ENCODE measurements at regions not wholly inside any gene's neighbourhood (a gene's known extent, or its start where the extent isn't known, plus 50 kb on each side); places are given as distances from the start of the nearest gene placed in this dataset.
A peak's percentile ranks its signal among the peaks of the same experiment; 100 is the strongest.

DNA sequence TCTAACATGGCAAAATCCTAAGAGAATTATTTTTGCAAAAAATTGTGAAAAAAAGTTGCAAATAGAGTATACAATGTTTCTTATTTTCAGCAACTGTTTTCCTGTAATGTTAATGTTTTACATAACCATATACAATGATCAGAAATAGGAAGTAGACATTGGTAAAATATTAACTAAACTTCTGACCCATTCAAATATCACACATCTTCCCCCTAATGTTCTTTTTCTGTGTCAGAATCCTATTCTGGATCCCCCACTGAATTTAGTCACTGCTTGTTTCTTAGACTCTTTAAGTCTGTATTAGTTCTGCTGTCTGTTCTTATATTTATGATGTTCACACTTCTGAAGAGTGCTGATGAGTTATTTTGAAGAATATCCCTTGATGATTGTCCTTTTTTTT lies 62.0 kb downstream of the HFE start:
- no peak for DNase-seq (ENCODE audit: low spot score)

GRCh38 chr6:26152226-26153101 lies 65.2 kb downstream of the HFE start:
- no peak for DNase-seq (ENCODE audit: low spot score)

DNA sequence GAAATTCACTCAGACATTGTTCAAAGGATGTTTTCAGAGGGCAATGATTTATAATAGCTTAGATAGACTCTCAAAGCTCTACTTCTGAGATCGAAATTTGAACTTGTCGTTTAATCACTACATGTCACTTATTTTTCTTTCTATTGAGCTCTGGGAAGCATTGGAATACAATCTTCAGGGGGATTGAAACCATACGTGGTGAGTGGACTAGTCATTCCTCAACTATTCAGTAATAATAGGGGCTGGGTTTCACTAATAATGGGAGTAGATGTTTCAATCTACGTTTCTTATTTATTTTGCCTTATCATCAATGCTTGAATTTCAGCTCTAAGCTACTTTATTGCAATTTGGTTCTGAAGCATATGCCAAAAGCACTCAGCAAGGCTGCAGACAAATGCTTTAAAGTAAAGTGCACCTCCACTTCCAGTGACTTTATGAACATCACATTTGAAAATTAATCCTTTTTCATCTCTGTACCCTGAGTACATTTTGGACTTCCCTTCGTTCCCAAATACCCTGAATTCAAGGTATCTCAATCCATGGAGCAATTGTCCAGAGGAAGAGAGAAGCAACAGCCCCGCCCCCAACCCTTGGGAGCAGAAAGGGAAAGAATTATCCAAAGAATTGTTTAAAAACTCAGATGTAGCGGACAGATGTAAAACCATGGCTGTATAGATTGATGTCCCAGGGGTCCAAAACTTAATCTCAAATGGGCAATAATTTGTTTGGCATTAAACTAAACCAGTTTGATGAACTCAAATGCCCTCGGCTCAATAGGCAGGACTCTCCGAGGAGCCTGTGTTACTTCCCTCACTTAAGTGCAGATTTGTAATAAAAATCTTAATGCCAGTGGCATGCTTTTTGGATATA lies 68.1 kb downstream of the HFE start:
- DNase-seq (ENCODE audit: low spot score), result no peak

DNA sequence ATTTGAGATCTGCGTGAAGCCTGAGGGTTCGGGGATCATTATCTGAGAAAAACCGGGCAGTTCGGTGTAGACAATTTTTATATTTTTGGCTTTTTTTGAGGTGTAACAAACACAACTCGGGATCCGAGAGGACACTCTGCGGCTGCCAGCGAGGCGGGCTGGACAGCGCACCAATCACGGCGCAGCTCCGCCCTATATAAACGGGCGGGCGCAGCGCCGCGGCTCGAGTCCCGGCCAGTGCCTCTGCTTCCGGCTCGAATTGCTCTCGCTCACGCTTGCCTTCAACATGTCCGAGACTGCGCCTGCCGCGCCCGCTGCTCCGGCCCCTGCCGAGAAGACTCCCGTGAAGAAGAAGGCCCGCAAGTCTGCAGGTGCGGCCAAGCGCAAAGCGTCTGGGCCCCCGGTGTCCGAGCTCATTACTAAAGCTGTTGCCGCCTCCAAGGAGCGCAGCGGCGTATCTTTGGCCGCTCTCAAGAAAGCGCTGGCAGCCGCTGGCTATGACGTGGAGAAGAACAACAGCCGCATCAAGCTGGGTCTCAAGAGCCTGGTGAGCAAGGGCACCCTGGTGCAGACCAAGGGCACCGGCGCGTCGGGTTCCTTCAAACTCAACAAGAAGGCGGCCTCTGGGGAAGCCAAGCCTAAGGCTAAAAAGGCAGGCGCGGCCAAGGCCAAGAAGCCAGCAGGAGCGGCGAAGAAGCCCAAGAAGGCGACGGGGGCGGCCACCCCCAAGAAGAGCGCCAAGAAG lies 69.0 kb downstream of the HFE start:
- DNase-seq (ENCODE audit: low spot score), result peak; percentile 53

DNA sequence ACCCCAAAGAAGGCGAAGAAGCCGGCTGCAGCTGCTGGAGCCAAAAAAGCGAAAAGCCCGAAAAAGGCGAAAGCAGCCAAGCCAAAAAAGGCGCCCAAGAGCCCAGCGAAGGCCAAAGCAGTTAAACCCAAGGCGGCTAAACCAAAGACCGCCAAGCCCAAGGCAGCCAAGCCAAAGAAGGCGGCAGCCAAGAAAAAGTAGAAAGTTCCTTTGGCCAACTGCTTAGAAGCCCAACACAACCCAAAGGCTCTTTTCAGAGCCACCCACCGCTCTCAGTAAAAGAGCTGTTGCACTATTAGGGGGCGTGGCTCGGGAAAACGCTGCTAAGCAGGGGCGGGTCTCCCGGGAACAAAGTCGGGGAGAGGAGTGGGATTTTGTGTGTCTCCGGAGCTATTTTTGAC lies 69.6 kb downstream of the HFE start:
- no peak for DNase-seq (ENCODE audit: low spot score)

GRCh38 chr6:26157251-26158075 lies 70.2 kb downstream of the HFE start:
- peak; percentile 75 for DNase-seq (ENCODE audit: low spot score)

- no peak for DNase-seq (ENCODE audit: low spot score)
Observed at GRCh38 chr6:26158076-26158580, 70.9 kb downstream of the HFE start.

GRCh38 chr6:26158581-26159356 lies 71.5 kb downstream of the HFE start:
- no peak for DNase-seq (ENCODE audit: low spot score)

DNA sequence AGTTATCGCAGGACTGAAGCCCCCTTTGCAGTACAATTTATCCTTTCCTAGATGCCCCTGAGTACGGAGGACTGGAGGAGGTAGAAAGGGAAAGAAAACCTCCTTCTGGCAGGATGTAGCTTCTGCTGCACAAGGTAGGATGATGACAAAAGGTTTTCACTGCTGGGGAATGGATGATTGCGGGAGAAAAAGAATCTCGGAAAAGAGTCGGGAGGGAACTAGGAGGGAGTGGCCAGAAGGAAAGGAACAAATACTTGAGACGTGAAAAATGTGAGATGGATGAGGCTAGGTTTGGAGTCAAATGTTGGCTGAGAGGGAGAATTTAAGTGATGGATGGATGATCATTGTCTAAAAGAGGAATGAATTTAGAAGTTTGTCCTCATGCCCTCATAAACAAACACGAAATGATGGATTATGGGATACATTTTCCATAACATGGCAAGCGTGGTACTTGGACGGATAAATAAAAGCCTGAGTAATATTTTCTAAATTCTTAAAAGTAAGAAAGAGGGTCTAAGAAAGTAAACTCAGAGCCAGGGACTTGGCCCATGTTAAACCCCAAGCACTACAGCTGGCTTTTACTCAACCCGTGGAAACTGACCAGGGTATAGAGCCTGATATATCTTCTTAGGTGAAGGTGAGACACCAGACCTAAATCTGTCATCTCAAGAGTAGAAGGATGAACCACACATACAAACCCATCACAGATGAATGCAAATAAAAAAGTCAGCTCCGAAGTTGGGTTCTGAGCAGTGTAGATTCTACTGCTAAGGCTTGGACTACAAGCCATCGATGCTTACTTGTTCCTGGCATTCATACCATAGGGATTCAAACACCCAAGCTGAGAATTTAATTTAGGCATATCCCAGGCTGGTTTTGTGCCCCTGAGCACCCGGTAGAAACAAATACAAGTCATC lies 72.4 kb downstream of the HFE start:
- DNase-seq (ENCODE audit: low spot score), result no peak

GRCh38 chr6:26161322-26161721 lies 74.1 kb downstream of the HFE start:
- no peak for DNase-seq (ENCODE audit: low spot score)

DNA sequence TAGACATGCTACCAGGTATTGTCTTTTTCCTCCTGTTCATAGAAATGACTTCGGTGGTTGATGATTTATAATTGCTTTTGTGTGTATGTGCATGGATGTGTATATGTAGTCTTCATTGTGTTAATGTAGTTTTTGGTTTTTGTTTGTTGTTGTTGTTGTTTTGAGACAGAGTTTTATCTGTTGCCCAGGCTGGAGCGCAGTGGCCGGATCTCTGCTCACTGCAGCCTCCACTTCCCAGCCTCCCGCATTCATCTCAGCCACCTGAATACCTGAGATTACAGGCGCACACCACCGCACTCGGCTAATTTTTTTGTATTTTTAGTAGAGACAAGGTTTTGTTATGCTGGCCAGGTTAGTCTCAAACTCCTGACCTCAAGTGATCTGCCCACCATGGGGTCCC lies 75.2 kb downstream of the HFE start:
- no peak for DNase-seq (ENCODE audit: low spot score)

- DNase-seq (ENCODE audit: low spot score), result no peak
Observed at GRCh38 chr6:26163427-26164119, 76.3 kb downstream of the HFE start.

DNA sequence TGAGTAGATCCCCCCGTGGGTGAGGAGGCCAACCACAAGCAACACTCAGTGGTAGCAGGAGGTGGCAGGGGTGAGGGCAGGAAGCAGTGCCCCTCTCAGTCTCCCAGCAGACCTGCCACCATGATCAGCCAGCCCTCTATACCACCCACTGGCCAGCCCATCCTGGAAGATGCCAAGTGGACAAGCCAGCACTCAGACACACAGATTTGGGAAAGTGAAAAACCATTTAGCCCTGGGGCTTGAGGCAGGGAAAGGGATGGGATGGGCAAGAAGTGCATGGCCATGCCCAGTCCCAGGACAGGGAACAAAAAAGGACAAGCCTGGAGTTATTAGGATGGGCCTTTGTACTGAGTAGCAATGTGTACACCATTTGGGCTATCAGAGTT lies 76.9 kb downstream of the HFE start:
- no peak for DNase-seq (ENCODE audit: low spot score)

DNA sequence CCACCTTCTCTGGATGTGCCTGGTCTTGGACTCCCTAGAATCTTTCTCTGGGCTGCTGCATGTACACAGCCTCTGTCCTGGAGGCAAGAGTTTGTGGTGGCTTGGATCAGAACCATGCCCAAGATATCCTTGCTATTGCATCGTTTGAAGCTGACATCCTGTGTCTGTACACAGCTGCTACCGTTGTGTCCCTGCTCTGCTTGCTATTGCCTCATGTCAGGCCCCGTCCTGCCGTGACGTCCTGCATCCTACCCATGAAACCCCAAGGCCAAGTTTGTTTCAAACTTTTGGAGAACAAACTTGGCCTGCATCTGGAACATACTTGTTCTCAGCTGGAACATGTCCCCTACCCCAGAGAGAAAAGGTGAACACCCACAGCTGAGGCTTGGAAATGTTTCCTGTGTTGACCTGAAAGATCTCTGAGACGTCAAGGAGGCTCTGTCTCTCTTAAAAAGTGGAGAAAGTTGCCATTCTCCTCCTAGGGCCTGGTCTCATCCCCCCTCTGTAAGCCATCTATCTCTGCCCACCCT lies 78.1 kb downstream of the HFE start:
- DNase-seq (ENCODE audit: low spot score), result no peak

GRCh38 chr6:26170181-26170580 lies 83.0 kb downstream of the HFE start:
- no peak for DNase-seq (ENCODE audit: low spot score)

DNA sequence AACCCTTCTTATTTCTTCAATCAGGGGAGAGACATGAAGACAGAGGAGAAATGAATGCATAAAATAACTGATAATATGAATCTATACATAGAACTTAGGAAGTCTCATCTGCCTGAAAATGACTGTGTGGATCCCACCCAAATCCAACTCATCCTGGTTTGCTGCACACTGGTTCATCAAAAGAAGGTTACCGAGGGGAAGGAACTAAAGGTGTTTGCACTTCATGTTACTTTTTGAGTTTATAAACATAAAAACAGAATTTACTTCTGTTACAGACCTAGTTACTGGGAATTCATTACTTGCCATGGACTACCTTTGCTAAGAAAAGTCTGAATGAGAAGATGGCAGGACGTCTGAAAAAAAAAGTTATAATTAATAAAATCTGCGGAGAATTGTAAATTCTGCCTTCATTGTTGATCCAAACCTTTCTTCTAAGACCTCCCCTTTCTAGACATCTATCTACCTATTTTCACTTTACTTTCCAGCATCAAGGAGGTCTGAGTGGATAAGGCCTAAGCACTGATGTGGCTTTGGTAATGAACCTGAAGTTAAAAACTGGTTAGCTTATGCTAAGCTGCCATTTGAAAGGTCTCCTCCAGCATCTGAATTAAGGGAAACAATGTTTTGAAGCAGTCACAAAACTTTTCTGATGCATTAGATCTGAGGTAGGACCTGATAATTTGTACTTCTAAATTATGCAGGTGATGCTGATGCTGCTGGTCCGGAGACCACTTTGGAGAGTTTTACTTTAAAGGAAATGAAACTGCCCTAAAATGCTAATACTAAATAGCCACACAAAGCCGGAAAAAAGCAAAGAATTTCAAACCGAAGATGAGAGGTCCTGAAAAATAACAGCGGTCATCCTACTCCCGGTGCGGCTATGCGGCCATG lies 84.0 kb downstream of the HFE start:
- no peak for DNase-seq (ENCODE audit: low spot score)

DNA sequence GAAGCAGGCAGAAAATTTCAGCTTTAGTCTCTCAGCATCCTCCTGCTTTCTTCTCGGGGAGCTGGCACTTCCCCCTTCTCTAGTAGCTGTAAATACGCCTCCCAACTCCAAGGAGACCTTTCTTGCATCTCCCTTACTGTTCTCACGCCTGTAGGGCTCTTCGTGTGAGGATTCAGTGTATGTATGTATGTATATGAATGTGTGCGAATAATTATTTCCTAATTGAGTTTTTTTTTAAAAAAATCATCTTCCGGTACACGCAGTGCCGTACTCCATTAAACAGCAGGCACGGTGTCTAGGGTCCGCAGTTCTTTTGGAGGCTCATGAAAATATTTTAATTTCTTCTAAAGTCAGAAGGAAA lies 85.4 kb downstream of the HFE start:
- no peak for DNase-seq (ENCODE audit: low spot score)

- DNase-seq (ENCODE audit: low spot score), result no peak
Observed at GRCh38 chr6:26173836-26174145, 86.6 kb downstream of the HFE start.

All from HuH-7 (cell line).